ENCODE measurements at regions not wholly inside any gene's neighbourhood (a gene's known extent, or its start where the extent isn't known, plus 50 kb on each side); places are given as distances from the start of the nearest gene placed in this dataset.
A peak's percentile ranks its signal among the peaks of the same experiment; 100 is the strongest.
"Not testable (repeated sequence)": the region's sequence is repeated elsewhere in the genome, so short reads cannot be mapped to it uniquely, and the experiment has no call there.

DNA sequence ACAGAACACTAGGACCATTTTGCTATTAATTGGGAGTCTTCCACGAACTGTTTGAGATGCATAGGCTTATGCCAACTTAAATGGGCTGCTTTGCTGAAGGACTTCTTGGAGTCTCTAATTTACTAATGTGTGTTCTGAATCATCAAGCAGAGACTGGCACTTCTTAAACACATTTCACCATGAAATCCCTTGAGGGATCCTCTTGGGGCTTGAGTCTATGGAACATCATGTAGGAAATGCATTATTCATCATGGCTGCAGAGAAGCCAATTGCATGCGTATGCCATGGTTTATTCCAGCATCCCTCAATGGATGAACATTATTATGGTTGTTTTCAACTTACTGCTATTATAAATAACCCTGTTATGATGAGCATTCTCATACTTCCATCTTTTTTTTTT is 73.4 kb downstream of the FGD2 start:
- DNase-seq (ENCODE audit: low read depth), result no peak

- no peak for DNase-seq (ENCODE audit: low read depth)
Measured at GRCh38 chr6:37081042-37081607, 75.7 kb downstream of the FGD2 start.

GRCh38 chr6:37082390-37083130 is 77.1 kb downstream of the FGD2 start:
- no peak for DNase-seq (ENCODE audit: low read depth)

GRCh38 chr6:37083243-37084138 is 78.0 kb downstream of the FGD2 start:
- no peak for DNase-seq (ENCODE audit: low read depth)

DNA sequence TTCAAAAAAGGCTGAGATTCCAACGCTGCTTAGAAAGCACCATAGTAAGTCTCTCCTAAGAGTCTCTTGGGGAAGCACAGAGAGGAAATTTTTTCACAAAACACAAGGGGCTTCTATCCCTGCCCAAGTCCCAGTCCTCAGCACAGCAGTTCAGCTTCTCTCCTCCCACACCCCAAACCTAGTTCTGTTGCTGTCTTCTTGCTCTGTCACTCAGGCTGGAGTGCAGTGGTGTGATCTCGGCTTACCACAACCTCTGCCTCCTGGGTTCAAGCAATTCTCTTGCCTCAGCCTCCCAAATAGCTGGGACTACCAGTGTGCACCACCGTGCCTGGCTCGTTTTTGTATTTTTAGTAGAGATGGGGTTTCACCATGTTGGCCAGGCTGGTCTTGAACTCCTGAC is 79.2 kb downstream of the FGD2 start:
- not testable (repeated sequence) for DNase-seq (ENCODE audit: low read depth)

- DNase-seq (ENCODE audit: low read depth), result no peak
Measured at GRCh38 chr6:37085198-37085597, 79.7 kb downstream of the FGD2 start.

DNA sequence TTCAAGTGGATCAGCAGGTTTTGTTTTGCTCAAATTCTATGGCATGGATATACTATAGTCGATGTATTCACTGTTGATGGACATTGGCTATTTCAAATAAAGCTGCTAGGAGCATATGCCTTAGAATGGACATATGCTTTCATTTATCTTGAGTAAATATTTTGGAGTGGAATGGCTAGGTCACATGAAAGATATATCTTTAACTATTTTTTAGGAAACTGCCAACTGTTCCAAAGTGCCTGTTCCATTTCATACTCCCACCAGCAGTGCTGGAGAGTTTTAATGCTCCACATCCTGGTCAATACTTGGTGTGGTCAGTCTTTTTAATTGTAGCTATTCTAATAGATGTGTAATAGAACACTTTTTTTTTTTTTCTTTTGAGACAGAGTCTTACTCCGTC is 81.1 kb upstream of the PIM1 start:
- no peak for DNase-seq (ENCODE audit: low read depth)

DNA sequence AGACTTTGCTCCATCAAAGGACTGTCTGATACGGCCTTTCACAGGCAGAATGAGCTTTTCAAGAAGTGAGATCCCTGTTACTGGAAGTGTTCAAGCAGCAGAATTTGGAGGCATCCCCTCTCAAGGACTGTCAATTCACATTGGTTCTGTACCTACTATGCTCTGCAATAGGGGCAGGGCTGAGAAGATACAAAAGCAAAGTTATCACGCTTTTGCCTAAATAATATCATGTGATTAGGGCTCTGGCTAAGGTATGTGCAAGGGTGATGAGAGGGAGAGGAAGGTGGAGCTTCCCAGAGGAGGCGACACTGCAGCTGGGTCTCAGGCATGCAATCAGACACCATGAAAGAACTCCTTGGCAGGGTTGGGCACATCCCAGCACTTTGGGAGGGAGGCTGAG is 80.2 kb upstream of the PIM1 start:
- DNase-seq (ENCODE audit: low read depth), result no peak

- not testable (repeated sequence) for DNase-seq (ENCODE audit: low read depth)
Measured at GRCh38 chr6:37091104-37091503, 78.8 kb upstream of the PIM1 start.

GRCh38 chr6:37091586-37091985 is 78.4 kb upstream of the PIM1 start:
- not testable (repeated sequence) for DNase-seq (ENCODE audit: low read depth)

DNA sequence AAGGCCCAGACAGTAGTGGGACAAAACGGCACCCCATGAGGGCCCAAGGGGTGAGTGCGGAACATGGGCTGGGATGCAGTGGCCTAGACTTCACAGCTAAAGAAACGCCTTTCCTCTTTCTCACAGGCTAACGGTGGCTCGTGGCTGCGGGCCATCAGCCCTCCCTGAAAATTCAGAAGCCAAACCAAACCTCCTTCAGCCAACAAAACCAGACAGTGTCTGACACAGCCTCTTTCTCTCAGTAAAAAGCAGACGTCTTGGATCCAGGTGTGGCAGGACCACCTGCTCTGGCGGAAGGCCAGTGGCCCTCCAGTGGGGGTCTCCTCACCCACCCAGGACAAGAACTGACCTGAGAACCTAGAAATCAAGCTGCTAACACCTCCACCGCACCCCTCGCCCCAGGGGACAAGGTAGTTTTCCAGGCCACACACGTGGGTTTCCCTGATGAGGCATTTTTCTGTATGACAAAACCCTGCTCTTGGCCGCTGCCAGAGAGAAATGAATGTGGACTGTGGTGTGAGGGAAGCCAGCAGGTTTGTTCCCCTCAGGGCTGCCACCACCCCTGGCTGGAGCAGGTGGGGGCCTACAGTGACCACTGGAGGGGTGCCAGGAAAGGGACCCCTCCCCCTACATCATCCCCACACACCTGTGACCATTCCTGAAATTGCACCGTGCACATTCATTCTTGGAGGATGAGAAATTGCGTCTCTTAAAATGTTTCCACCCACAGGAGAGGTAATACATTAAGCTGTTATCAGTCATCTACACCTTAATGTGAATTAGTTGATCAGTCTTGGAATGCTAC is 76.8 kb upstream of the PIM1 start:
- DNase-seq (ENCODE audit: low read depth), result no peak

- DNase-seq (ENCODE audit: low read depth), result no peak
Measured at GRCh38 chr6:37093728-37094069, 76.3 kb upstream of the PIM1 start.

- DNase-seq (ENCODE audit: low read depth), result no peak
Measured at GRCh38 chr6:37095997-37096396, 74.0 kb upstream of the PIM1 start.

DNA sequence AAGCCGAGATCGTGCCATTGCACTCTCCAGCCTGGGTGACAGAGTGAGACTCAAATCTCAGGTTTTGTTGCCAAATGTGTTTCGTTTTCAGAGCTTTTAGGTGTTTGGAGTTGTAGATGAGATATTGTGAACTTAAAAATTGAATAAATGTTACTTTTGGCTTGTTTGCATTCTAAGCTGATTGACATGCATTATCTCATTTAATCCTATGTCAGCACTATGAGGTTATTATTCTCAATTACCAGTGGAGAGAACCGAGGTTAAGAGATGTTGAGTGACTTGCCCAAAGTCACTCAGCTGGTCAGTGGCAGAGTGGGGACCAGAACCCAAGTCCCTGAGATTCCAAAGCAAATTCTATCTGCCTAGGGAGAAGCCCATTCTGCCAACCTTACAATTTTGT is 72.6 kb upstream of the PIM1 start:
- DNase-seq (ENCODE audit: low read depth), result no peak

GRCh38 chr6:37099442-37099841 is 70.5 kb upstream of the PIM1 start:
- no peak for DNase-seq (ENCODE audit: low read depth)

- DNase-seq (ENCODE audit: low read depth), result no peak
Measured at GRCh38 chr6:37100745-37101144, 69.2 kb upstream of the PIM1 start.

DNA sequence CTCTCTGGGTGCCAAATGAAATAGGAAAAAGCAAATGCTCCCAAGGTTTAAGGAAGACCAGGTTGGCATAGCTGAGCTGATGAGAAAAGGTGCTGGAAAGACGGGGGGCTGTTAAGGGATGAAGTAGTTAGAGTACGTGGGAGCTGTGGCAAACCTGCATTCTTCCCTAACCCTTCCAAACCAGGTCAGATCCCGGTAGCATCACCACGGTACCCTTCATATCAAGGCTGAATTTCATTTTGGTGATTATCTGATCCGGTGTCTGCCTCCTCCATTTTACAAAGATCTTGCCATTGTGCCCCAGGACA is 68.0 kb upstream of the PIM1 start:
- no peak for DNase-seq (ENCODE audit: low read depth)

GRCh38 chr6:37102299-37103168 is 67.4 kb upstream of the PIM1 start:
- peak; percentile 55 for DNase-seq (ENCODE audit: low read depth)

GRCh38 chr6:37103169-37104039 is 66.5 kb upstream of the PIM1 start:
- DNase-seq (ENCODE audit: low read depth), result no peak

- DNase-seq (ENCODE audit: low read depth), result no peak
Measured at GRCh38 chr6:37104824-37105147, 65.2 kb upstream of the PIM1 start.

Measured in activated T-helper 1 cell treated with Interleukin-2 at 50 U/mL for 16 hours (primary cell).